ENCODE measurements at regions not wholly inside any gene's neighbourhood (a gene's known extent, or its start where the extent isn't known, plus 50 kb on each side); places are given as distances from the start of the nearest gene placed in this dataset.
"Not testable (repeated sequence)": the region's sequence is repeated elsewhere in the genome, so short reads cannot be mapped to it uniquely, and the experiment has no call there.

- Histone ChIP-seq H3K4me1 (ENCODE audit: control insufficient read depth in 3 of 3, insufficient read depth in 2 of 3, low read depth in 1 of 3, low read length in 2 of 3) (no peaks in the 10 kb centered on the region), H3K27ac (ENCODE audit: low read depth in 1 of 3, low read length in 2 of 3) (no peak overlapping the region), H3K36me3 (ENCODE audit: control insufficient read depth in 3 of 3, insufficient read depth in 2 of 3, low read depth in 1 of 3, low read length in 3 of 3) (no peaks in the 10 kb centered on the region), H3K9me3 (ENCODE audit: control insufficient read depth in 2 of 2, insufficient read depth in 1 of 2, low read depth in 1 of 2, low read length in 1 of 2) (no peaks in the 10 kb centered on the region), H3K27me3 (ENCODE audit: control insufficient read depth in 3 of 3, insufficient read depth in 3 of 3, low read length in 3 of 3) (no peaks in the 10 kb centered on the region), H3K4me3 (ENCODE audit: low read depth in 1 of 3, low read length in 3 of 3) (no peak overlapping the region)
- DNase-seq (no peak), FAIRE-seq (no peak)
- WGBS, 3 donors = 86 to 100% (median 93%) methylated on average over 1 of the region's 1 CpG
Observed at GRCh38 chr4:163709601-163710000, 215.1 kb downstream of the TMA16 start.

GRCh38 chr4:163710158-163710557, 215.7 kb downstream of the TMA16 start:
- no peaks in the 10 kb centered on the region for H3K36me3 ChIP-seq (ENCODE audit: control insufficient read depth in 3 of 3, insufficient read depth in 2 of 3, low read depth in 1 of 3, low read length in 3 of 3)
- 67 to 84% (median 69%) methylated on average over 2 of the region's 2 CpGs for WGBS, 3 donors
- no peaks in the 10 kb centered on the region for H3K9me3 ChIP-seq (ENCODE audit: control insufficient read depth in 2 of 2, insufficient read depth in 1 of 2, low read depth in 1 of 2, low read length in 1 of 2)
- DNase-seq (no peak), FAIRE-seq (no peak)
- H3K27ac ChIP-seq (ENCODE audit: low read depth in 1 of 3, low read length in 2 of 3) = no peak overlapping the region
- no peaks in the 10 kb centered on the region for H3K4me1 ChIP-seq (ENCODE audit: control insufficient read depth in 3 of 3, insufficient read depth in 2 of 3, low read depth in 1 of 3, low read length in 2 of 3)
- no peaks in the 10 kb centered on the region for H3K27me3 ChIP-seq (ENCODE audit: control insufficient read depth in 3 of 3, insufficient read depth in 3 of 3, low read length in 3 of 3)
- no peak overlapping the region for H3K4me3 ChIP-seq (ENCODE audit: low read depth in 1 of 3, low read length in 3 of 3)

- not testable (repeated sequence) for H3K4me3 ChIP-seq (ENCODE audit: low read depth in 1 of 3, low read length in 3 of 3); H3K4me1 ChIP-seq (ENCODE audit: control insufficient read depth in 3 of 3, insufficient read depth in 2 of 3, low read depth in 1 of 3, low read length in 2 of 3); H3K36me3 ChIP-seq (ENCODE audit: control insufficient read depth in 3 of 3, insufficient read depth in 2 of 3, low read depth in 1 of 3, low read length in 3 of 3); FAIRE-seq; DNase-seq; H3K27ac ChIP-seq (ENCODE audit: low read depth in 1 of 3, low read length in 2 of 3); H3K27me3 ChIP-seq (ENCODE audit: control insufficient read depth in 3 of 3, insufficient read depth in 3 of 3, low read length in 3 of 3)
- WGBS, 3 donors = 91 to 96% (median 95%) methylated on average over 7 to 9 of the region's 9 CpGs
- peaks cover 0 to 13% of the 10 kb centered on the region in 2 donors for H3K9me3 ChIP-seq (ENCODE audit: control insufficient read depth in 2 of 2, insufficient read depth in 1 of 2, low read depth in 1 of 2, low read length in 1 of 2)
Observed at GRCh38 chr4:163724495-163724894, 230.0 kb downstream of the TMA16 start.

- no peak overlapping the region for H3K4me3 ChIP-seq (ENCODE audit: low read depth in 1 of 3, low read length in 3 of 3)
- no peak for FAIRE-seq
- 58 to 71% (median 66%) methylated on average over 2 of the region's 2 CpGs for WGBS, 3 donors
Observed at GRCh38 chr4:163726641-163727040, 232.2 kb downstream of the TMA16 start.

GRCh38 chr4:163731071-163731470, 236.6 kb downstream of the TMA16 start:
- no peaks in the 10 kb centered on the region for H3K27me3 ChIP-seq (ENCODE audit: control insufficient read depth in 3 of 3, insufficient read depth in 3 of 3, low read length in 3 of 3)
- FAIRE-seq (no peak), DNase-seq (no peak)
- no peaks in the 10 kb centered on the region for H3K36me3 ChIP-seq (ENCODE audit: control insufficient read depth in 3 of 3, insufficient read depth in 2 of 3, low read depth in 1 of 3, low read length in 3 of 3)
- WGBS, 3 donors = 66 to 82% (median 74%) methylated on average over 2 of the region's 2 CpGs
- H3K4me1 ChIP-seq (ENCODE audit: control insufficient read depth in 3 of 3, insufficient read depth in 2 of 3, low read depth in 1 of 3, low read length in 2 of 3) = no peaks in the 10 kb centered on the region
- H3K9me3 ChIP-seq (ENCODE audit: control insufficient read depth in 2 of 2, insufficient read depth in 1 of 2, low read depth in 1 of 2, low read length in 1 of 2) = peaks cover 0 to 6% of the 10 kb centered on the region in 2 donors
- no peak overlapping the region for H3K4me3 ChIP-seq (ENCODE audit: low read depth in 1 of 3, low read length in 3 of 3)
- H3K27ac ChIP-seq (ENCODE audit: low read depth in 1 of 3, low read length in 2 of 3) = no peak overlapping the region

More at GRCh38 chr4:163726641-163727040, 232.2 kb downstream of the TMA16 start:
- Histone ChIP-seq H3K27ac (ENCODE audit: low read depth in 1 of 3, low read length in 2 of 3) (no peak overlapping the region), H3K27me3 (ENCODE audit: control insufficient read depth in 3 of 3, insufficient read depth in 3 of 3, low read length in 3 of 3) (no peaks in the 10 kb centered on the region), H3K36me3 (ENCODE audit: control insufficient read depth in 3 of 3, insufficient read depth in 2 of 3, low read depth in 1 of 3, low read length in 3 of 3) (no peaks in the 10 kb centered on the region), H3K9me3 (ENCODE audit: control insufficient read depth in 2 of 2, insufficient read depth in 1 of 2, low read depth in 1 of 2, low read length in 1 of 2) (peaks cover 0 to 16% of the 10 kb centered on the region in 2 donors), H3K4me1 (ENCODE audit: control insufficient read depth in 3 of 3, insufficient read depth in 2 of 3, low read depth in 1 of 3, low read length in 2 of 3) (no peaks in the 10 kb centered on the region)
- no peak for DNase-seq

- no peak for DNase-seq
- H3K27me3 ChIP-seq (ENCODE audit: control insufficient read depth in 3 of 3, insufficient read depth in 3 of 3, low read length in 3 of 3) = no peaks in the 10 kb centered on the region
- no peaks in the 10 kb centered on the region for H3K4me1 ChIP-seq (ENCODE audit: control insufficient read depth in 3 of 3, insufficient read depth in 2 of 3, low read depth in 1 of 3, low read length in 2 of 3)
- no peaks in the 10 kb centered on the region for H3K36me3 ChIP-seq (ENCODE audit: control insufficient read depth in 3 of 3, insufficient read depth in 2 of 3, low read depth in 1 of 3, low read length in 3 of 3)
- no peak overlapping the region for H3K4me3 ChIP-seq (ENCODE audit: low read depth in 1 of 3, low read length in 3 of 3)
- H3K27ac ChIP-seq (ENCODE audit: low read depth in 1 of 3, low read length in 2 of 3) = no peak overlapping the region
- FAIRE-seq = no peak
- H3K9me3 ChIP-seq (ENCODE audit: control insufficient read depth in 2 of 2, insufficient read depth in 1 of 2, low read depth in 1 of 2, low read length in 1 of 2) = peaks cover 0 to 6% of the 10 kb centered on the region in 2 donors
Observed at GRCh38 chr4:163732473-163732872, 238.0 kb downstream of the TMA16 start.

- H3K9me3 ChIP-seq (ENCODE audit: control insufficient read depth in 2 of 2, insufficient read depth in 1 of 2, low read depth in 1 of 2, low read length in 1 of 2) = no peaks in the 10 kb centered on the region
- no peaks in the 10 kb centered on the region for H3K27me3 ChIP-seq (ENCODE audit: control insufficient read depth in 3 of 3, insufficient read depth in 3 of 3, low read length in 3 of 3)
- H3K4me1 ChIP-seq (ENCODE audit: control insufficient read depth in 3 of 3, insufficient read depth in 2 of 3, low read depth in 1 of 3, low read length in 2 of 3) = no peaks in the 10 kb centered on the region
- no peak overlapping the region for H3K27ac ChIP-seq (ENCODE audit: low read depth in 1 of 3, low read length in 2 of 3)
- WGBS, 3 donors = 78 to 84% (median 79%) methylated on average over 3 of the region's 3 CpGs
- no peak for FAIRE-seq
- H3K36me3 ChIP-seq (ENCODE audit: control insufficient read depth in 3 of 3, insufficient read depth in 2 of 3, low read depth in 1 of 3, low read length in 3 of 3) = no peaks in the 10 kb centered on the region
- no peak overlapping the region for H3K4me3 ChIP-seq (ENCODE audit: low read depth in 1 of 3, low read length in 3 of 3)
- DNase-seq = no peak
Observed at GRCh38 chr4:163736876-163737275, 242.4 kb downstream of the TMA16 start.

GRCh38 chr4:163737846-163738245, 243.4 kb downstream of the TMA16 start:
- H3K27me3 ChIP-seq (ENCODE audit: control insufficient read depth in 3 of 3, insufficient read depth in 3 of 3, low read length in 3 of 3); H3K9me3 ChIP-seq (ENCODE audit: control insufficient read depth in 2 of 2, insufficient read depth in 1 of 2, low read depth in 1 of 2, low read length in 1 of 2); DNase-seq; H3K27ac ChIP-seq (ENCODE audit: low read depth in 1 of 3, low read length in 2 of 3); H3K4me3 ChIP-seq (ENCODE audit: low read depth in 1 of 3, low read length in 3 of 3); FAIRE-seq; H3K36me3 ChIP-seq (ENCODE audit: control insufficient read depth in 3 of 3, insufficient read depth in 2 of 3, low read depth in 1 of 3, low read length in 3 of 3); H3K4me1 ChIP-seq (ENCODE audit: control insufficient read depth in 3 of 3, insufficient read depth in 2 of 3, low read depth in 1 of 3, low read length in 2 of 3): not testable (repeated sequence)
- 82 to 91% (median 85%) methylated on average over 6 of the region's 7 CpGs for WGBS, 3 donors

- Histone ChIP-seq H3K27me3 (ENCODE audit: control insufficient read depth in 3 of 3, insufficient read depth in 3 of 3, low read length in 3 of 3) (no peaks in the 10 kb centered on the region), H3K4me1 (ENCODE audit: control insufficient read depth in 3 of 3, insufficient read depth in 2 of 3, low read depth in 1 of 3, low read length in 2 of 3) (no peaks in the 10 kb centered on the region), H3K4me3 (ENCODE audit: low read depth in 1 of 3, low read length in 3 of 3) (no peak overlapping the region), H3K27ac (ENCODE audit: low read depth in 1 of 3, low read length in 2 of 3) (no peak overlapping the region), H3K36me3 (ENCODE audit: control insufficient read depth in 3 of 3, insufficient read depth in 2 of 3, low read depth in 1 of 3, low read length in 3 of 3) (no peaks in the 10 kb centered on the region), H3K9me3 (ENCODE audit: control insufficient read depth in 2 of 2, insufficient read depth in 1 of 2, low read depth in 1 of 2, low read length in 1 of 2) (no peaks in the 10 kb centered on the region)
- FAIRE-seq (no peak), DNase-seq (no peak)
Observed at GRCh38 chr4:163738521-163738920, 244.0 kb downstream of the TMA16 start.

All from small intestine (tissue), 7 donors.